PFSK-1 (cell line): ENCODE measurements at regions not wholly inside any gene's neighbourhood (a gene's known extent, or its start where the extent isn't known, plus 50 kb on each side); places are given as distances from the start of the nearest gene placed in this dataset.

Experiments
- POLR2AphosphoS5 ChIP-seq: IDR thresholded peaks from 2 replicates; pipeline ENCODE4 v1.6.1; 2012; ENCODE audit warnings: low read depth, mild to moderate bottlenecking, control low read depth, low read length, moderate library complexity
- SIN3A ChIP-seq: IDR thresholded peaks from 2 replicates; pipeline ENCODE4 v1.6.1; 2012; ENCODE audit warnings: mild to moderate bottlenecking, low read length, moderate library complexity, borderline replicate concordance; ENCODE audit not compliant: insufficient read depth

DNA sequence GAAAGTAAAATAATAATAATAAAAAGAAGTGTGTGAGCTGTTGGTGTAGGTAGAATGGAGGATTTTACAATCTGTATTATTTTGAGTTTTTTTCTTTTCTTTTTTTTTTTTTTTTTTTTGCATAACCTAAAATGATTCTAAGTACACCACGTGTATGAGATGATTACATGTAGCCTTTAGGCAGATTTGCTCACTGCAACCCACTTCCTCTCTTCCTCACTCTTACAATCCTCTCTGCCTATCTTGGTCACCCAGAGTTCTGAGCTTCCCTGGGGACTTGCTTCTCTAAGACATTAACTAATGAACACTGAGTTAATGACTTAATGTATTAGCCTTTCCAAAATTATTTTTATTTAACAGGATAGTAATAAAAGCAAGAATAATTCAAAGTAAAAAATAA is 1169.6 kb downstream of the EFNB2 start:
- TF ChIP-seq POLR2AphosphoS5 (no peak), SIN3A (no peak)
